Neuronal stem cell (in vitro differentiated cells): ENCODE measurements at regions not wholly inside any gene's neighbourhood (a gene's known extent, or its start where the extent isn't known, plus 50 kb on each side); places are given as distances from the start of the nearest gene placed in this dataset.

Source experiments
- DNase-seq: peaks from one replicate; pipeline ENCODE4 v3.0.0-alpha.2; 2013; ENCODE audit warnings: low spot score
- H2AFZ ChIP-seq: one replicate; pipeline ENCODE4 v1.6.1; 2013; ENCODE audit warnings: mild to moderate bottlenecking, low read length, inconsistent platforms
- H2AK5ac ChIP-seq: 2 replicates; pipeline ENCODE4 v1.6.1; 2013; ENCODE audit warnings: low read depth, mild to moderate bottlenecking, inconsistent platforms, low read length, moderate library complexity, mixed read lengths
- H2BK120ac ChIP-seq: 2 replicates; pipeline ENCODE4 v1.6.1; 2013; ENCODE audit warnings: low read depth, mild to moderate bottlenecking, inconsistent platforms, low read length, moderate library complexity, mixed read lengths
- H2BK12ac ChIP-seq: one replicate; pipeline ENCODE4 v1.6.1; 2013; ENCODE audit warnings: low read length, inconsistent platforms
- H2BK15ac ChIP-seq: 2 replicates; pipeline ENCODE4 v1.6.1; 2013; ENCODE audit warnings: mild to moderate bottlenecking, low read length, inconsistent platforms, mixed read lengths
- H2BK5ac ChIP-seq: one replicate; pipeline ENCODE4 v1.6.1; 2013; ENCODE audit warnings: inconsistent platforms, mild to moderate bottlenecking, low read length, moderate library complexity
- H3K14ac ChIP-seq: one replicate; pipeline ENCODE4 v1.6.1; 2013; ENCODE audit warnings: low read length, inconsistent platforms
- H3K18ac ChIP-seq: 2 replicates; pipeline ENCODE4 v1.6.1; 2013; ENCODE audit warnings: low read length, inconsistent platforms
- H3K23ac ChIP-seq: 2 replicates; pipeline ENCODE4 v1.6.1; 2013; ENCODE audit warnings: low read depth, mild to moderate bottlenecking, mixed read lengths, low read length, inconsistent platforms; ENCODE audit not compliant: poor library complexity
- H3K27ac ChIP-seq: replicated peaks from 3 replicates; pipeline ENCODE4 v1.5.1; 2013; ENCODE audit warnings: low read length, inconsistent platforms
- H3K27me3 ChIP-seq, 3 experiments: 2 replicates each; pipeline ENCODE4 v1.6.1; 2013; ENCODE audit warnings: low read length in 3 of 3, mild to moderate bottlenecking in 2 of 3, inconsistent platforms in 1 of 3, low read depth in 1 of 3, mixed read lengths in 1 of 3, moderate library complexity in 1 of 3; ENCODE audit not compliant: control insufficient read depth in 3 of 3, insufficient read depth in 3 of 3
- H3K36me3 ChIP-seq, 2 donors: replicated peaks in 1 of 2; 2 replicates each; pipeline ENCODE4 v1.6.1; 2013; ENCODE audit warnings: low read length in 2 of 2; ENCODE audit not compliant: control insufficient read depth in 2 of 2, insufficient read depth in 2 of 2
- H3K4ac ChIP-seq: 2 replicates; pipeline ENCODE4 v1.6.1; 2013; ENCODE audit warnings: inconsistent platforms, mild to moderate bottlenecking, low read length, moderate library complexity
- H3K4me1 ChIP-seq, 2 donors: 1 replicate in 1 of 2; 2 replicates in 1 of 2; pipeline ENCODE4 v1.6.1; 2013; ENCODE audit warnings: low read length in 2 of 2, low read depth in 1 of 2; ENCODE audit not compliant: control insufficient read depth in 2 of 2, insufficient read depth in 1 of 2
- H3K4me2 ChIP-seq: one replicate; pipeline ENCODE4 v1.6.1; 2013; ENCODE audit warnings: mild to moderate bottlenecking, low read length, inconsistent platforms; ENCODE audit not compliant: insufficient read depth, poor library complexity, severe bottlenecking
- H3K4me3 ChIP-seq, 2 donors: 2 replicates each; pipeline ENCODE4 v1.5.1; 2013; ENCODE audit warnings: low read length in 2 of 2, mild to moderate bottlenecking in 2 of 2, inconsistent platforms in 1 of 2, moderate library complexity in 1 of 2
- H3K79me1 ChIP-seq: one replicate; pipeline ENCODE4 v1.6.1; 2013; ENCODE audit warnings: low read depth, mild to moderate bottlenecking, inconsistent platforms, low read length, moderate library complexity
- H3K9ac ChIP-seq: one replicate; pipeline ENCODE4 v1.6.1; 2013; ENCODE audit warnings: mild to moderate bottlenecking, low read depth, low read length, inconsistent platforms; ENCODE audit not compliant: poor library complexity
- H3K9me3 ChIP-seq, 2 donors: replicated peaks in 1 of 2; 2 replicates each; pipeline versions ENCODE3 to v1.6.1; 2013; ENCODE audit warnings: low read length in 2 of 2, mild to moderate bottlenecking in 2 of 2, inconsistent platforms in 1 of 2, low read depth in 1 of 2, mixed read lengths in 1 of 2, moderate library complexity in 1 of 2; ENCODE audit not compliant: control insufficient read depth in 2 of 2, insufficient read depth in 1 of 2
- H4K8ac ChIP-seq: one replicate; pipeline ENCODE4 v1.6.1; 2013; ENCODE audit warnings: low read depth, mild to moderate bottlenecking, inconsistent platforms, low read length, moderate library complexity
- H4K91ac ChIP-seq: one replicate; pipeline ENCODE4 v1.6.1; 2013; ENCODE audit warnings: low read length, low read depth, mild to moderate bottlenecking, inconsistent platforms; ENCODE audit not compliant: poor library complexity
- WGBS, 2 donors: extraction: QIAGEN DNeasy Blood & Tissue Kit; methylation state at CpG; one replicate each; pipeline ENCODE4 v1.1.7; 2013; ENCODE audit warnings: missing lambda C conversion rate in 2 of 2, mixed read lengths in 1 of 2; ENCODE audit not compliant: insufficient read length in 2 of 2, insufficient replicate concordance in 1 of 2; ENCODE audit errors: extremely low coverage in 2 of 2; 5-methylcytosine and 5-hydroxymethylcytosine counted together

GRCh38 chr4:167711517-167711916, 380.8 kb upstream of the ANXA10 start:
- Histone ChIP-seq H4K8ac (no peak overlapping the region), H3K9me3 (no peaks in the 10 kb centered on the region), H4K91ac (no peak overlapping the region), H2AFZ (no peak overlapping the region), H3K79me1 (no peaks in the 10 kb centered on the region), H3K4me2 (no peak overlapping the region), H3K4me3 (no peak overlapping the region), H3K9ac (no peak overlapping the region), H2AK5ac (no peak overlapping the region), H3K27me3 (no peaks in the 10 kb centered on the region), H2BK120ac (no peak overlapping the region), H3K23ac (no peak overlapping the region), H3K18ac (no peak overlapping the region), H3K4me1 (no peaks in the 10 kb centered on the region), H3K14ac (no peak overlapping the region), H3K4ac (no peak overlapping the region), H2BK5ac (no peak overlapping the region), H2BK15ac (no peak overlapping the region), H2BK12ac (no peak overlapping the region), H3K27ac (no peak overlapping the region), H3K36me3 (no peaks in the 10 kb centered on the region)
- WGBS, 2 donors = no CpG with 5 or more reads among the region's 5 CpGs
- DNase-seq = no peak

- Histone ChIP-seq H2BK12ac (no peak overlapping the region), H4K91ac (no peak overlapping the region), H3K23ac (no peak overlapping the region), H3K9me3 (no peaks in the 10 kb centered on the region), H3K4me1 (no peaks in the 10 kb centered on the region), H3K4ac (no peak overlapping the region), H2AK5ac (no peak overlapping the region), H3K79me1 (no peaks in the 10 kb centered on the region), H2AFZ (no peak overlapping the region), H3K36me3 (no peaks in the 10 kb centered on the region), H2BK5ac (no peak overlapping the region), H3K27me3 (no peaks in the 10 kb centered on the region), H2BK15ac (no peak overlapping the region), H4K8ac (no peak overlapping the region), H3K18ac (no peak overlapping the region), H3K9ac (no peak overlapping the region), H3K4me2 (no peak overlapping the region), H3K27ac (no peak overlapping the region), H2BK120ac (no peak overlapping the region), H3K4me3 (no peak overlapping the region), H3K14ac (no peak overlapping the region)
- no CpG with 5 or more reads among the region's 1 CpG for WGBS, 2 donors
- DNase-seq = no peak
Measured at GRCh38 chr4:167713756-167714155, 378.6 kb upstream of the ANXA10 start.

- Histone ChIP-seq H3K9me3 (no peaks in the 10 kb centered on the region), H3K27me3 (no peaks in the 10 kb centered on the region), H3K9ac (no peak overlapping the region), H3K4ac (no peak overlapping the region), H2AK5ac (no peak overlapping the region), H3K18ac (no peak overlapping the region), H3K79me1 (no peaks in the 10 kb centered on the region), H2BK120ac (no peak overlapping the region), H2BK12ac (no peak overlapping the region), H2BK15ac (no peak overlapping the region), H3K4me3 (no peak overlapping the region), H2AFZ (no peak overlapping the region), H4K8ac (no peak overlapping the region), H3K4me1 (no peaks in the 10 kb centered on the region), H3K4me2 (no peak overlapping the region), H3K23ac (no peak overlapping the region), H3K14ac (no peak overlapping the region), H4K91ac (no peak overlapping the region), H3K27ac (no peak overlapping the region), H2BK5ac (no peak overlapping the region), H3K36me3 (no peaks in the 10 kb centered on the region)
- DNase-seq = no peak
- no CpG with 5 or more reads among the region's 1 CpG for WGBS, 2 donors
Measured at GRCh38 chr4:167715176-167715575, 377.2 kb upstream of the ANXA10 start.

- no peak overlapping the region for H3K9ac ChIP-seq
- no peak for DNase-seq
- H2AFZ ChIP-seq = no peak overlapping the region
- no peak overlapping the region for H2BK5ac ChIP-seq
- H2BK15ac ChIP-seq = no peak overlapping the region
- no peaks in the 10 kb centered on the region for H3K27me3 ChIP-seq
- peaks cover 0 to 2% of the 10 kb centered on the region in 2 donors for H3K9me3 ChIP-seq
- no peak overlapping the region for H3K27ac ChIP-seq
- H3K4me1 ChIP-seq = no peaks in the 10 kb centered on the region
- no peaks in the 10 kb centered on the region for H3K36me3 ChIP-seq
- H3K4me3 ChIP-seq = no peak overlapping the region
- H4K91ac ChIP-seq = no peak overlapping the region
- H2AK5ac ChIP-seq = no peak overlapping the region
- no peak overlapping the region for H3K4ac ChIP-seq
- no peak overlapping the region for H2BK12ac ChIP-seq
- no peak overlapping the region for H3K18ac ChIP-seq
- H4K8ac ChIP-seq = no peak overlapping the region
- no peak overlapping the region for H3K4me2 ChIP-seq
- no CpG with 5 or more reads among the region's 2 CpGs for WGBS, 2 donors
- H3K79me1 ChIP-seq = no peaks in the 10 kb centered on the region
- H3K14ac ChIP-seq = no peak overlapping the region
- no peak overlapping the region for H3K23ac ChIP-seq
- H2BK120ac ChIP-seq = no peak overlapping the region
Measured at GRCh38 chr4:167717495-167717894, 374.8 kb upstream of the ANXA10 start.
